ENCODE measurements at regions not wholly inside any gene's neighbourhood (a gene's known extent, or its start where the extent isn't known, plus 50 kb on each side); places are given as distances from the start of the nearest gene placed in this dataset.

- DNase-seq (ENCODE audit: low read depth): no peak
- H3K36me3 ChIP-seq (ENCODE audit: control insufficient read depth, insufficient read depth, low read length): no peaks in the 10 kb centered on the region
- no peak overlapping the region for H3K4me3 ChIP-seq (ENCODE audit: low read depth, low read length)
- TF ChIP-seq CTCF (IDR thresholded peaks at IDR 0.05; ENCODE audit: insufficient read depth, low read length, severe bottlenecking): no peak
- H3K27me3 ChIP-seq (ENCODE audit: control insufficient read depth, insufficient read depth, low read length): no peaks in the 10 kb centered on the region
- FAIRE-seq: no peak
Measured at GRCh38 chr11:76279038-76279437, 72.7 kb upstream of the WNT11 start.

- no peaks in the 10 kb centered on the region for H3K27me3 ChIP-seq (ENCODE audit: control insufficient read depth, insufficient read depth, low read length)
Measured at GRCh38 chr11:76278526-76278925, 72.2 kb upstream of the WNT11 start.

GRCh38 chr11:76277298-76278175 lies 71.2 kb upstream of the WNT11 start:
- H3K27me3 ChIP-seq (ENCODE audit: control insufficient read depth, insufficient read depth, low read length): no peaks in the 10 kb centered on the region
- TF ChIP-seq CTCF (IDR thresholded peaks at IDR 0.05; ENCODE audit: insufficient read depth, low read length, severe bottlenecking): no peak
- no peak overlapping the region for H3K4me3 ChIP-seq (ENCODE audit: low read depth, low read length)
- DNase-seq (ENCODE audit: low read depth) (no peak), FAIRE-seq (no peak)
- no peaks in the 10 kb centered on the region for H3K36me3 ChIP-seq (ENCODE audit: control insufficient read depth, insufficient read depth, low read length)

More at GRCh38 chr11:76278526-76278925, 72.2 kb upstream of the WNT11 start:
- H3K4me3 ChIP-seq (ENCODE audit: low read depth, low read length): no peak overlapping the region
- no peak for TF ChIP-seq CTCF (IDR thresholded peaks at IDR 0.05; ENCODE audit: insufficient read depth, low read length, severe bottlenecking)
- FAIRE-seq (no peak), DNase-seq (ENCODE audit: low read depth) (no peak)
- no peaks in the 10 kb centered on the region for H3K36me3 ChIP-seq (ENCODE audit: control insufficient read depth, insufficient read depth, low read length)

- FAIRE-seq (peak; percentile 70), DNase-seq (ENCODE audit: low read depth) (no peak)
- TF ChIP-seq CTCF (IDR thresholded peaks at IDR 0.05; ENCODE audit: insufficient read depth, low read length, severe bottlenecking): no peak
- no peak overlapping the region for H3K4me3 ChIP-seq (ENCODE audit: low read depth, low read length)
- H3K36me3 ChIP-seq (ENCODE audit: control insufficient read depth, insufficient read depth, low read length): no peaks in the 10 kb centered on the region
- H3K27me3 ChIP-seq (ENCODE audit: control insufficient read depth, insufficient read depth, low read length): no peaks in the 10 kb centered on the region
Measured at GRCh38 chr11:76276781-76277155, 70.5 kb upstream of the WNT11 start.

GRCh38 chr11:76276046-76276780 lies 69.9 kb upstream of the WNT11 start:
- H3K4me3 ChIP-seq (ENCODE audit: low read depth, low read length): no peak overlapping the region
- FAIRE-seq (no peak), DNase-seq (ENCODE audit: low read depth) (no peak)
- no peaks in the 10 kb centered on the region for H3K36me3 ChIP-seq (ENCODE audit: control insufficient read depth, insufficient read depth, low read length)
- TF ChIP-seq CTCF (IDR thresholded peaks at IDR 0.05; ENCODE audit: insufficient read depth, low read length, severe bottlenecking): no peak
- no peaks in the 10 kb centered on the region for H3K27me3 ChIP-seq (ENCODE audit: control insufficient read depth, insufficient read depth, low read length)

Measured in bronchial epithelial cell (primary cell).